ENCODE measurements at regions not wholly inside any gene's neighbourhood (a gene's known extent, or its start where the extent isn't known, plus 50 kb on each side); places are given as distances from the start of the nearest gene placed in this dataset.

GRCh38 chr21:41676198-41676597 lies 90.7 kb downstream of the RIPK4 start:
- TF ChIP-seq, protein P1, sequence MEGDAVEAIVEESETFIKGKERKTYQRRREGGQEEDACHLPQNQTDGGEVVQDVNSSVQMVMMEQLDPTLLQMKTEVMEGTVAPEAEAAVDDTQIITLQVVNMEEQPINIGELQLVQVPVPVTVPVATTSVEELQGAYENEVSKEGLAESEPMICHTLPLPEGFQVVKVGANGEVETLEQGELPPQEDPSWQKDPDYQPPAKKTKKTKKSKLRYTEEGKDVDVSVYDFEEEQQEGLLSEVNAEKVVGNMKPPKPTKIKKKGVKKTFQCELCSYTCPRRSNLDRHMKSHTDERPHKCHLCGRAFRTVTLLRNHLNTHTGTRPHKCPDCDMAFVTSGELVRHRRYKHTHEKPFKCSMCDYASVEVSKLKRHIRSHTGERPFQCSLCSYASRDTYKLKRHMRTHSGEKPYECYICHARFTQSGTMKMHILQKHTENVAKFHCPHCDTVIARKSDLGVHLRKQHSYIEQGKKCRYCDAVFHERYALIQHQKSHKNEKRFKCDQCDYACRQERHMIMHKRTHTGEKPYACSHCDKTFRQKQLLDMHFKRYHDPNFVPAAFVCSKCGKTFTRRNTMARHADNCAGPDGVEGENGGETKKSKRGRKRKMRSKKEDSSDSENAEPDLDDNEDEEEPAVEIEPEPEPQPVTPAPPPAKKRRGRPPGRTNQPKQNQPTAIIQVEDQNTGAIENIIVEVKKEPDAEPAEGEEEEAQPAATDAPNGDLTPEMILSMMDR (conservative IDR thresholded peaks at IDR 0.05 in 1 of 2, IDR thresholded peaks at IDR 0.05 in 1 of 2; ENCODE audit: extremely low read depth in 1 of 2, insufficient read depth in 1 of 2, low read depth in 1 of 2, low read length in 2 of 2), result no peak
- no peak for TF ChIP-seq EZH2 (IDR thresholded peaks at IDR 0.05; ENCODE audit: borderline replicate concordance, low read length)

All from mammary epithelial cell (primary cell).